H1 (cell line): ENCODE measurements at regions not wholly inside any gene's neighbourhood (a gene's known extent, or its start where the extent isn't known, plus 50 kb on each side); places are given as distances from the start of the nearest gene placed in this dataset.
A peak's percentile ranks its signal among the peaks of the same experiment; 100 is the strongest.

Experiments used
- CTCF ChIA-PET: fragments of 300-600 bp; sonication (Branson Sonifier 250); formaldehyde crosslinking; loops from one replicate; lab custom pipeline; 2021; ENCODE audit not compliant: partially characterized antibody; lab: Charles Lee
- POLR2A ChIA-PET: fragments of 300-600 bp; sonication (Branson Sonifier 250); formaldehyde crosslinking; loops from one replicate; lab custom pipeline; 2021; ENCODE audit warnings: inconsistent platforms; ENCODE audit not compliant: partially characterized antibody; lab: Charles Lee
- DNase-seq, 2 experiments: peaks; one replicate each; pipeline versions ENCODE4 v3.0.0 to v3.0.0-alpha.2; 2010 to 2022; ENCODE audit warnings: low spot score in 2 of 2, low read depth in 1 of 2, mixed read lengths in 1 of 2
- FAIRE-seq: peaks from 2 replicates; lab custom pipeline; 2011; peaks lifted over from hg19 to GRCh38; lab: Jason Lieb, UNC
- H2AFZ ChIP-seq: 2 replicates; pipeline ENCODE4 v1.8.1; 2012; ENCODE audit warnings: low read length, inconsistent platforms
- H2AK5ac ChIP-seq: 2 replicates; pipeline ENCODE4 v1.6.1; 2013; ENCODE audit warnings: low read depth, low read length
- H2BK120ac ChIP-seq: replicated peaks from 2 replicates; pipeline ENCODE3; 2013; ENCODE audit warnings: low read depth, low read length, inconsistent platforms
- H2BK12ac ChIP-seq: 2 replicates; pipeline ENCODE4 v1.6.1; 2013; ENCODE audit warnings: low read depth, low read length
- H2BK15ac ChIP-seq: 2 replicates; pipeline ENCODE4 v1.6.1; 2013; ENCODE audit warnings: low read length
- H2BK20ac ChIP-seq: 2 replicates; pipeline ENCODE4 v1.6.1; 2013; ENCODE audit warnings: low read length
- H2BK5ac ChIP-seq: 2 replicates; pipeline ENCODE4 v1.6.1; 2013; ENCODE audit warnings: low read depth, low read length
- H3K14ac ChIP-seq: 2 replicates; pipeline ENCODE4 v1.6.1; 2013; ENCODE audit warnings: inconsistent platforms; ENCODE audit not compliant: insufficient read length
- H3K18ac ChIP-seq: 2 replicates; pipeline ENCODE4 v1.6.1; 2013; ENCODE audit warnings: low read length; ENCODE audit errors: extremely low read depth
- H3K23ac ChIP-seq: 2 replicates; pipeline ENCODE4 v1.6.1; 2013; ENCODE audit warnings: inconsistent platforms; ENCODE audit not compliant: insufficient read length
- H3K23me2 ChIP-seq: 2 replicates; pipeline ENCODE4 v1.6.1; 2013; ENCODE audit warnings: low read depth, low read length
- H3K27ac ChIP-seq: 2 replicates; pipeline ENCODE4 v1.6.1; 2011; ENCODE audit warnings: low read depth, low read length, inconsistent platforms
- H3K27me3 ChIP-seq, 4 experiments: replicated peaks in 1 of 4; 1 replicate in 1 of 4; 2 replicates in 3 of 4; pipeline versions ENCODE4 v1.6.1 to v1.8.1; 2011 to 2013; ENCODE audit warnings: low read length in 3 of 4, mild to moderate bottlenecking in 3 of 4, inconsistent platforms in 2 of 4, mixed read lengths in 2 of 4, moderate library complexity in 1 of 4; ENCODE audit not compliant: control insufficient read depth in 3 of 4, insufficient read depth in 3 of 4; ENCODE audit errors: extremely low read depth in 1 of 4
- H3K36me3 ChIP-seq, 4 experiments: 2 replicates each; pipeline versions ENCODE4 v1.6.1 to v1.8.1; 2011 to 2013; ENCODE audit warnings: mild to moderate bottlenecking in 4 of 4, low read length in 3 of 4, moderate library complexity in 2 of 4, control low read depth in 1 of 4, inconsistent platforms in 1 of 4; ENCODE audit not compliant: insufficient read depth in 4 of 4, control insufficient read depth in 2 of 4
- H3K4ac ChIP-seq: replicated peaks from 2 replicates; pipeline ENCODE3; 2013; ENCODE audit warnings: low read length, low read depth, mixed read lengths, inconsistent platforms; ENCODE audit not compliant: insufficient read length
- H3K4me1 ChIP-seq, 4 experiments: replicated peaks in 1 of 4; 1 replicate in 1 of 4; 2 replicates in 3 of 4; pipeline versions ENCODE4 v1.6.1 to v1.8.1; 2011 to 2013; ENCODE audit warnings: low read length in 3 of 4, inconsistent platforms in 2 of 4, mixed read lengths in 1 of 4; ENCODE audit not compliant: insufficient read depth in 4 of 4, control insufficient read depth in 3 of 4
- H3K4me2 ChIP-seq, 2 experiments: 2 replicates each; pipeline versions ENCODE4 v1.6.1 to v1.8.1; 2011 to 2013; ENCODE audit warnings: low read depth in 2 of 2, low read length in 2 of 2, control low read depth in 1 of 2, inconsistent platforms in 1 of 2, mild to moderate bottlenecking in 1 of 2; ENCODE audit not compliant: insufficient read depth in 1 of 2
- H3K4me3 ChIP-seq, 4 experiments: fragments of 200-600, 300-600 bp in 1 of 4; sonication (generic), shearing (Covaris generic), sonication (Bioruptor Twin) in 1 of 4; 2 replicates each; pipeline versions ENCODE4 v1.5.1 to v1.8.1; 2011 to 2016; ENCODE audit warnings: low read length in 4 of 4, low read depth in 3 of 4, control low read depth in 2 of 4, inconsistent platforms in 2 of 4, mild to moderate bottlenecking in 2 of 4, mixed read lengths in 1 of 4, moderate library complexity in 1 of 4; ENCODE audit not compliant: insufficient read depth in 2 of 4; ENCODE audit errors: extremely low read depth in 1 of 4
- H3K56ac ChIP-seq: replicated peaks from 2 replicates; pipeline ENCODE3; 2013; ENCODE audit warnings: low read depth, mild to moderate bottlenecking, mixed read lengths, low read length, inconsistent platforms; ENCODE audit not compliant: insufficient read length
- H3K79me1 ChIP-seq: 2 replicates; pipeline ENCODE4 v1.6.1; 2013; ENCODE audit warnings: low read depth, low read length, control low read depth
- H3K79me2 ChIP-seq, 2 experiments: 2 replicates each; pipeline versions ENCODE4 v1.6.1 to v1.8.1; 2012 to 2013; ENCODE audit warnings: low read length in 2 of 2, mild to moderate bottlenecking in 2 of 2, inconsistent platforms in 1 of 2; ENCODE audit not compliant: insufficient read depth in 2 of 2, control insufficient read depth in 1 of 2
- H3K9ac ChIP-seq, 4 experiments: replicated peaks in 1 of 4; 1 replicate in 1 of 4; 2 replicates in 3 of 4; pipeline versions ENCODE4 v1.6.1 to v1.8.1; 2011 to 2013; ENCODE audit warnings: low read depth in 3 of 4, low read length in 3 of 4, control low read depth in 2 of 4, mild to moderate bottlenecking in 2 of 4, moderate library complexity in 2 of 4, inconsistent platforms in 1 of 4; ENCODE audit errors: extremely low read depth in 1 of 4
- H3K9me3 ChIP-seq, 2 experiments: 2 replicates each; pipeline versions ENCODE4 v1.6.1 to v1.8.1; 2012 to 2013; ENCODE audit warnings: mild to moderate bottlenecking in 2 of 2, moderate library complexity in 2 of 2, control low read depth in 1 of 2, inconsistent platforms in 1 of 2, low read depth in 1 of 2, low read length in 1 of 2, mixed read lengths in 1 of 2; ENCODE audit not compliant: insufficient read depth in 2 of 2
- H4K20me1 ChIP-seq, 2 experiments: replicated peaks in 1 of 2; 2 replicates each; pipeline versions ENCODE3 to v1.8.1; 2011 to 2013; ENCODE audit warnings: inconsistent platforms in 2 of 2, low read length in 2 of 2, mild to moderate bottlenecking in 1 of 2; ENCODE audit not compliant: insufficient read depth in 2 of 2, control insufficient read depth in 1 of 2
- H4K5ac ChIP-seq: 2 replicates; pipeline ENCODE4 v1.6.1; 2013; ENCODE audit warnings: low read length, low read depth, mixed read lengths, inconsistent platforms; ENCODE audit not compliant: insufficient read length
- H4K8ac ChIP-seq: 2 replicates; pipeline ENCODE4 v1.8.0; 2013; ENCODE audit warnings: mild to moderate bottlenecking, moderate library complexity, low read length, inconsistent platforms; ENCODE audit not compliant: insufficient read depth; ENCODE audit errors: extremely low read depth
- H4K91ac ChIP-seq: replicated peaks from 2 replicates; pipeline ENCODE3; 2013; ENCODE audit warnings: low read length, mixed read lengths, inconsistent platforms; ENCODE audit not compliant: insufficient read length
- WGBS, 2 experiments: shearing (Covaris generic) in 1 of 2; methylation state at CpG; one replicate each; pipeline versions ENCODE4 v1.1.6 to v1.1.7; 2013 to 2015; ENCODE audit warnings: low lambda C conversion rate in 2 of 2, mixed read lengths in 2 of 2, inconsistent platforms in 1 of 2, low coverage in 1 of 2, missing lambda C conversion rate in 1 of 2; ENCODE audit not compliant: insufficient replicate concordance in 2 of 2, insufficient coverage in 1 of 2, insufficient read length in 1 of 2; ENCODE audit errors: extremely low coverage in 1 of 2, missing lambda C conversion rate in 1 of 2; 5-methylcytosine and 5-hydroxymethylcytosine counted together
- TF ChIP-seq, protein P1 (sequence below): fragments of 300-600 bp; sonication (generic); IDR thresholded peaks from 2 replicates; pipeline ENCODE4 v1.7.1; 2012; ENCODE audit warnings: low read length, moderate library complexity, mild to moderate bottlenecking, inconsistent platforms; ENCODE audit not compliant: insufficient replicate concordance

DNA sequence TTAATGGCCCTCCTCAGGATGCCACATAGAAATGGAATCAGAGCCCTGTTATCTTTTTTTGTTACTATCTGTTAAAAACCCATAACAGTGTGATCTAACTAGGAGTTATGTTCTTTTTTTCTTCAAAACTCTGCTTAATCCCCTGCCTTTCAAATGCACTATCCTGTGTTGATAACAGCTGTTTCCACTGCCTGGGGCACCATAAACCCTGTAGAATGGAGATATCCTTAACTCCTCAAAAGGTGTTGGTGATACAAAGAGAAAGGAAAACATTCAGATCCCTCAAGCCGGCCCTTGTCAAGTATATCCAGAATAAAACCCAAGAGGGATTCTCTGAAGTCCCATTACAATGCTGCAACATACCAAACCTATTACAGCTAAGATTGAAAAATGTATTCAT is 108.6 kb downstream of the ACTRT1 start:
- DNase-seq = no peak
- TF ChIP-seq, protein P1, sequence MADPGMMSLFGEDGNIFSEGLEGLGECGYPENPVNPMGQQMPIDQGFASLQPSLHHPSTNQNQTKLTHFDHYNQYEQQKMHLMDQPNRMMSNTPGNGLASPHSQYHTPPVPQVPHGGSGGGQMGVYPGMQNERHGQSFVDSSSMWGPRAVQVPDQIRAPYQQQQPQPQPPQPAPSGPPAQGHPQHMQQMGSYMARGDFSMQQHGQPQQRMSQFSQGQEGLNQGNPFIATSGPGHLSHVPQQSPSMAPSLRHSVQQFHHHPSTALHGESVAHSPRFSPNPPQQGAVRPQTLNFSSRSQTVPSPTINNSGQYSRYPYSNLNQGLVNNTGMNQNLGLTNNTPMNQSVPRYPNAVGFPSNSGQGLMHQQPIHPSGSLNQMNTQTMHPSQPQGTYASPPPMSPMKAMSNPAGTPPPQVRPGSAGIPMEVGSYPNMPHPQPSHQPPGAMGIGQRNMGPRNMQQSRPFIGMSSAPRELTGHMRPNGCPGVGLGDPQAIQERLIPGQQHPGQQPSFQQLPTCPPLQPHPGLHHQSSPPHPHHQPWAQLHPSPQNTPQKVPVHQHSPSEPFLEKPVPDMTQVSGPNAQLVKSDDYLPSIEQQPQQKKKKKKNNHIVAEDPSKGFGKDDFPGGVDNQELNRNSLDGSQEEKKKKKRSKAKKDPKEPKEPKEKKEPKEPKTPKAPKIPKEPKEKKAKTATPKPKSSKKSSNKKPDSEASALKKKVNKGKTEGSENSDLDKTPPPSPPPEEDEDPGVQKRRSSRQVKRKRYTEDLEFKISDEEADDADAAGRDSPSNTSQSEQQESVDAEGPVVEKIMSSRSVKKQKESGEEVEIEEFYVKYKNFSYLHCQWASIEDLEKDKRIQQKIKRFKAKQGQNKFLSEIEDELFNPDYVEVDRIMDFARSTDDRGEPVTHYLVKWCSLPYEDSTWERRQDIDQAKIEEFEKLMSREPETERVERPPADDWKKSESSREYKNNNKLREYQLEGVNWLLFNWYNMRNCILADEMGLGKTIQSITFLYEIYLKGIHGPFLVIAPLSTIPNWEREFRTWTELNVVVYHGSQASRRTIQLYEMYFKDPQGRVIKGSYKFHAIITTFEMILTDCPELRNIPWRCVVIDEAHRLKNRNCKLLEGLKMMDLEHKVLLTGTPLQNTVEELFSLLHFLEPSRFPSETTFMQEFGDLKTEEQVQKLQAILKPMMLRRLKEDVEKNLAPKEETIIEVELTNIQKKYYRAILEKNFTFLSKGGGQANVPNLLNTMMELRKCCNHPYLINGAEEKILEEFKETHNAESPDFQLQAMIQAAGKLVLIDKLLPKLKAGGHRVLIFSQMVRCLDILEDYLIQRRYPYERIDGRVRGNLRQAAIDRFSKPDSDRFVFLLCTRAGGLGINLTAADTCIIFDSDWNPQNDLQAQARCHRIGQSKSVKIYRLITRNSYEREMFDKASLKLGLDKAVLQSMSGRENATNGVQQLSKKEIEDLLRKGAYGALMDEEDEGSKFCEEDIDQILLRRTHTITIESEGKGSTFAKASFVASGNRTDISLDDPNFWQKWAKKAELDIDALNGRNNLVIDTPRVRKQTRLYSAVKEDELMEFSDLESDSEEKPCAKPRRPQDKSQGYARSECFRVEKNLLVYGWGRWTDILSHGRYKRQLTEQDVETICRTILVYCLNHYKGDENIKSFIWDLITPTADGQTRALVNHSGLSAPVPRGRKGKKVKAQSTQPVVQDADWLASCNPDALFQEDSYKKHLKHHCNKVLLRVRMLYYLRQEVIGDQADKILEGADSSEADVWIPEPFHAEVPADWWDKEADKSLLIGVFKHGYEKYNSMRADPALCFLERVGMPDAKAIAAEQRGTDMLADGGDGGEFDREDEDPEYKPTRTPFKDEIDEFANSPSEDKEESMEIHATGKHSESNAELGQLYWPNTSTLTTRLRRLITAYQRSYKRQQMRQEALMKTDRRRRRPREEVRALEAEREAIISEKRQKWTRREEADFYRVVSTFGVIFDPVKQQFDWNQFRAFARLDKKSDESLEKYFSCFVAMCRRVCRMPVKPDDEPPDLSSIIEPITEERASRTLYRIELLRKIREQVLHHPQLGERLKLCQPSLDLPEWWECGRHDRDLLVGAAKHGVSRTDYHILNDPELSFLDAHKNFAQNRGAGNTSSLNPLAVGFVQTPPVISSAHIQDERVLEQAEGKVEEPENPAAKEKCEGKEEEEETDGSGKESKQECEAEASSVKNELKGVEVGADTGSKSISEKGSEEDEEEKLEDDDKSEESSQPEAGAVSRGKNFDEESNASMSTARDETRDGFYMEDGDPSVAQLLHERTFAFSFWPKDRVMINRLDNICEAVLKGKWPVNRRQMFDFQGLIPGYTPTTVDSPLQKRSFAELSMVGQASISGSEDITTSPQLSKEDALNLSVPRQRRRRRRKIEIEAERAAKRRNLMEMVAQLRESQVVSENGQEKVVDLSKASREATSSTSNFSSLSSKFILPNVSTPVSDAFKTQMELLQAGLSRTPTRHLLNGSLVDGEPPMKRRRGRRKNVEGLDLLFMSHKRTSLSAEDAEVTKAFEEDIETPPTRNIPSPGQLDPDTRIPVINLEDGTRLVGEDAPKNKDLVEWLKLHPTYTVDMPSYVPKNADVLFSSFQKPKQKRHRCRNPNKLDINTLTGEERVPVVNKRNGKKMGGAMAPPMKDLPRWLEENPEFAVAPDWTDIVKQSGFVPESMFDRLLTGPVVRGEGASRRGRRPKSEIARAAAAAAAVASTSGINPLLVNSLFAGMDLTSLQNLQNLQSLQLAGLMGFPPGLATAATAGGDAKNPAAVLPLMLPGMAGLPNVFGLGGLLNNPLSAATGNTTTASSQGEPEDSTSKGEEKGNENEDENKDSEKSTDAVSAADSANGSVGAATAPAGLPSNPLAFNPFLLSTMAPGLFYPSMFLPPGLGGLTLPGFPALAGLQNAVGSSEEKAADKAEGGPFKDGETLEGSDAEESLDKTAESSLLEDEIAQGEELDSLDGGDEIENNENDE = no peak

More for the DNA sequence above, 108.6 kb downstream of the ACTRT1 start:
- no peaks in the 10 kb centered on the region for H3K27me3 ChIP-seq
- H3K36me3 ChIP-seq = no peaks in the 10 kb centered on the region
- H2BK20ac ChIP-seq = no peak overlapping the region
- peak; percentile 13 for FAIRE-seq
- 77% methylated on average over 1 of the region's 1 CpG; no CpG with 5 or more reads in 1 of the 2 experiments for WGBS, 2 experiments
- no peaks in the 10 kb centered on the region for H3K79me1 ChIP-seq
- no peak overlapping the region for H3K9ac ChIP-seq
- H3K9me3 ChIP-seq = no peaks in the 10 kb centered on the region
- H4K5ac ChIP-seq = no peak overlapping the region
- no peak overlapping the region for H3K14ac ChIP-seq
- no peak overlapping the region for H4K91ac ChIP-seq
- H3K79me2 ChIP-seq = no peaks in the 10 kb centered on the region
- H2BK15ac ChIP-seq = no peak overlapping the region
- H3K23ac ChIP-seq = no peak overlapping the region
- no peaks in the 10 kb centered on the region for H3K23me2 ChIP-seq
- H3K4ac ChIP-seq = no peak overlapping the region
- no peak overlapping the region for H3K27ac ChIP-seq
- no peak overlapping the region for H2AFZ ChIP-seq
- H2BK120ac ChIP-seq = no peak overlapping the region
- no peak overlapping the region for H2BK12ac ChIP-seq
- H3K4me2 ChIP-seq = no peak overlapping the region
- H4K8ac ChIP-seq = no peak overlapping the region
- ChIA-PET POLR2A (no interaction called here), CTCF (no interaction called here)
- no peak overlapping the region for H3K56ac ChIP-seq
- H3K4me3 ChIP-seq = no peak overlapping the region
- H3K18ac ChIP-seq = no peak overlapping the region
- no peak overlapping the region for H2BK5ac ChIP-seq
- no peak overlapping the region for H2AK5ac ChIP-seq
- no peaks in the 10 kb centered on the region for H4K20me1 ChIP-seq
- no peaks in the 10 kb centered on the region for H3K4me1 ChIP-seq
